Liver (tissue), 8 donors: ENCODE measurements at regions not wholly inside any gene's neighbourhood (a gene's known extent, or its start where the extent isn't known, plus 50 kb on each side); places are given as distances from the start of the nearest gene placed in this dataset.

Experiments
- DNase-seq: peaks from one replicate; pipeline ENCODE4 v3.0.0-alpha.2; 2017; ENCODE audit warnings: low spot score
- H3K27ac ChIP-seq, 2 donors: one replicate each; pipeline ENCODE4 v1.7.0; 2013; ENCODE audit warnings: inconsistent platforms in 2 of 2, low read length in 2 of 2, control low read depth in 1 of 2, low read depth in 1 of 2, mild to moderate bottlenecking in 1 of 2
- H3K27me3 ChIP-seq, 4 donors: one replicate each; pipeline versions ENCODE4 v1.6.1 to v1.7.0; 2013; ENCODE audit warnings: low read length in 3 of 4, inconsistent platforms in 1 of 4, mild to moderate bottlenecking in 1 of 4, moderate library complexity in 1 of 4; ENCODE audit not compliant: control insufficient read depth in 4 of 4, insufficient read depth in 4 of 4
- H3K36me3 ChIP-seq, 4 donors: one replicate each; pipeline versions ENCODE4 v1.6.1 to v1.7.0; 2013; ENCODE audit warnings: low read length in 3 of 4, mild to moderate bottlenecking in 3 of 4, low read depth in 1 of 4, moderate library complexity in 1 of 4; ENCODE audit not compliant: control insufficient read depth in 4 of 4, insufficient read depth in 3 of 4
- H3K4me1 ChIP-seq, 4 donors: one replicate each; pipeline versions ENCODE4 v1.6.1 to v1.7.0; 2013; ENCODE audit warnings: low read length in 3 of 4, mild to moderate bottlenecking in 3 of 4, moderate library complexity in 1 of 4; ENCODE audit not compliant: control insufficient read depth in 4 of 4, insufficient read depth in 4 of 4
- H3K4me3 ChIP-seq, 3 donors: one replicate each; pipeline versions ENCODE4 v1.6.1 to v1.7.0; 2013; ENCODE audit warnings: low read length in 3 of 3, control low read depth in 1 of 3, low read depth in 1 of 3, mild to moderate bottlenecking in 1 of 3
- H3K9ac ChIP-seq, 2 donors: one replicate each; pipeline ENCODE4 v1.7.0; 2013; ENCODE audit warnings: low read length in 2 of 2, mild to moderate bottlenecking in 2 of 2, moderate library complexity in 2 of 2, control low read depth in 1 of 2, low read depth in 1 of 2
- H3K9me3 ChIP-seq, 4 donors: one replicate each; pipeline versions ENCODE4 v1.6.1 to v1.7.0; 2013; ENCODE audit warnings: low read length in 3 of 4; ENCODE audit not compliant: control insufficient read depth in 4 of 4
- ATF3 ChIP-seq: IDR thresholded peaks from 2 replicates; pipeline ENCODE4 v1.6.1; 2016; ENCODE audit warnings: antibody characterized with exemption
- CTCF ChIP-seq: fragments of 150-350 bp; IDR thresholded peaks from 2 replicates; pipeline ENCODE4 v1.5.1; 2017; ENCODE audit warnings: improper control_type of control experiment, low read depth, low read length; ENCODE audit not compliant: missing input control
- EGR1 ChIP-seq, 2 donors: IDR thresholded peaks; 2 replicates each; pipeline ENCODE4 v1.6.1; 2016 to 2018; ENCODE audit warnings: antibody characterized with exemption in 2 of 2, low read depth in 2 of 2
- FOXA1 ChIP-seq: IDR thresholded peaks from 2 replicates; pipeline ENCODE4 v1.6.1; 2016; ENCODE audit warnings: antibody characterized with exemption
- FOXA2 ChIP-seq: IDR thresholded peaks from 2 replicates; pipeline ENCODE4 v1.6.1; 2016; ENCODE audit warnings: antibody characterized with exemption
- GABPA ChIP-seq, 2 donors: IDR thresholded peaks in 1 of 2; conservative IDR thresholded peaks in 1 of 2; 2 replicates each; pipeline ENCODE4 v1.6.1; 2016; ENCODE audit warnings: antibody characterized with exemption in 2 of 2, mild to moderate bottlenecking in 1 of 2, moderate library complexity in 1 of 2
- HNF4A ChIP-seq, 2 donors: conservative IDR thresholded peaks; 2 replicates each; pipeline ENCODE4 v1.6.1; 2016; ENCODE audit warnings: antibody characterized with exemption in 2 of 2, mild to moderate bottlenecking in 2 of 2
- HNF4G ChIP-seq: IDR thresholded peaks from 2 replicates; pipeline ENCODE4 v1.6.1; 2016; ENCODE audit warnings: antibody characterized with exemption
- MAX ChIP-seq: IDR thresholded peaks from 2 replicates; pipeline ENCODE4 v1.6.1; 2016; ENCODE audit warnings: antibody characterized with exemption
- NR2F2 ChIP-seq: IDR thresholded peaks from 2 replicates; pipeline ENCODE4 v1.6.1; 2016; ENCODE audit warnings: antibody characterized with exemption
- REST ChIP-seq: IDR thresholded peaks from 2 replicates; pipeline ENCODE4 v1.6.1; 2016; ENCODE audit warnings: antibody characterized with exemption, mild to moderate bottlenecking
- RXRA ChIP-seq, 2 donors: IDR thresholded peaks; 2 replicates each; pipeline ENCODE4 v1.6.1; 2017 to 2018; ENCODE audit warnings: antibody characterized with exemption in 2 of 2, mild to moderate bottlenecking in 1 of 2
- TAF1 ChIP-seq: conservative IDR thresholded peaks from 2 replicates; pipeline ENCODE4 v1.6.1; 2016; ENCODE audit warnings: antibody characterized with exemption, mild to moderate bottlenecking
- ZBTB33 ChIP-seq: IDR thresholded peaks from 2 replicates; pipeline ENCODE4 v1.6.1; 2016; ENCODE audit warnings: antibody characterized with exemption
- WGBS: extraction: QIAGEN DNeasy Blood & Tissue Kit; methylation state at CpG from one replicate; pipeline ENCODE4 v1.1.7; 2013; 5-methylcytosine and 5-hydroxymethylcytosine counted together
- donor health status: healthy.
- donor health status: healthy.
- donor health status: healthy.
- donor health status: healthy.
- donor health status: healthy.

GRCh38 chr4:180164799-180165198 lies 2078.4 kb upstream of the TENM3 start:
- Histone ChIP-seq H3K27ac (no peak overlapping the region), H3K9ac (no peak overlapping the region), H3K27me3 (no peaks in the 10 kb centered on the region), H3K9me3 (no peaks in the 10 kb centered on the region), H3K36me3 (no peaks in the 10 kb centered on the region), H3K4me3 (no peak overlapping the region), H3K4me1 (no peaks in the 10 kb centered on the region)
- WGBS: 68% methylated on average over 2 of the region's 2 CpGs
- no peak for TF ChIP-seq GABPA (IDR thresholded peaks at IDR 0.05 in 1 of 2, conservative IDR thresholded peaks at IDR 0.05 in 1 of 2)
- TF ChIP-seq HNF4A (conservative IDR thresholded peaks at IDR 0.05): no peak
- no peak for DNase-seq

- H3K27me3 ChIP-seq: no peaks in the 10 kb centered on the region
- DNase-seq: no peak
- TF ChIP-seq FOXA2: no peak
- no peak for TF ChIP-seq TAF1
- no peaks in the 10 kb centered on the region for H3K9me3 ChIP-seq
- no peak overlapping the region for H3K4me3 ChIP-seq
- 53% methylated on average over 3 of the region's 3 CpGs for WGBS
- no peaks in the 10 kb centered on the region for H3K4me1 ChIP-seq
- no peak overlapping the region for H3K27ac ChIP-seq
- H3K9ac ChIP-seq: no peak overlapping the region
- no peaks in the 10 kb centered on the region for H3K36me3 ChIP-seq
Measured at GRCh38 chr4:180169394-180169793, 2073.8 kb upstream of the TENM3 start.

GRCh38 chr4:180169966-180170365 lies 2073.2 kb upstream of the TENM3 start:
- H3K4me3 ChIP-seq: no peak overlapping the region
- TF ChIP-seq GABPA (IDR thresholded peaks at IDR 0.05 in 1 of 2, conservative IDR thresholded peaks at IDR 0.05 in 1 of 2): no peak
- TF ChIP-seq CTCF: no peak
- TF ChIP-seq REST: no peak
- TF ChIP-seq MAX: no peak
- TF ChIP-seq ATF3: no peak
- TF ChIP-seq ZBTB33: no peak
- TF ChIP-seq HNF4G: no peak
- no peak for TF ChIP-seq RXRA (IDR thresholded peaks at IDR 0.05)
- no peak for TF ChIP-seq FOXA1
- no peak for TF ChIP-seq HNF4A (conservative IDR thresholded peaks at IDR 0.05)
- TF ChIP-seq FOXA2: no peak
- TF ChIP-seq TAF1: no peak
- no peak for TF ChIP-seq EGR1 (IDR thresholded peaks at IDR 0.05; ENCODE audit: low read depth in 2 of 2)
- no peak for TF ChIP-seq NR2F2
- H3K9me3 ChIP-seq: no peaks in the 10 kb centered on the region
- WGBS: 36% methylated on average over 1 of the region's 1 CpG
- H3K9ac ChIP-seq: no peak overlapping the region
- no peak for DNase-seq
- no peaks in the 10 kb centered on the region for H3K27me3 ChIP-seq
- H3K27ac ChIP-seq: no peak overlapping the region
- no peaks in the 10 kb centered on the region for H3K4me1 ChIP-seq
- H3K36me3 ChIP-seq: no peaks in the 10 kb centered on the region
